ENCODE measurements at regions not wholly inside any gene's neighbourhood (a gene's known extent, or its start where the extent isn't known, plus 50 kb on each side); places are given as distances from the start of the nearest gene placed in this dataset.

DNA sequence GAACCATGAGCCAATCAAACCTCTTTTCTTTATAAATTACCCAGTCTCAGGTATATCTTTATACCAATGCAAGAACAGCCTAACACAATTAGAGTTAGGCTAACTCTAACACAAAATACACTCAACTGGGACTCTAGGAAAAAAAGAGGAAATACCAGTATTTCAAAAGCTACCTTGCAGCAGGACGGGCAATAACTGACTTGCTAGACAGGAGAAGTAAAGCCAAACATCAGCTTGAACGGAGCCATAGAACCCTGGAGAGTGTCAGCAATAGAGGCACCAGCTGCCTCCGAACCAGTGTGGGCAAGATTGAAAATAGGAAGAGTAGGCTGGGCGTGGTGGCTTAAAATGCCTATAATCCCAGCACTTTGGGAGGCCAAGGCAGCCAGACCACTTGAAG lies 162.0 kb upstream of the SOX4 start:
- no peak for DNase-seq

DNA sequence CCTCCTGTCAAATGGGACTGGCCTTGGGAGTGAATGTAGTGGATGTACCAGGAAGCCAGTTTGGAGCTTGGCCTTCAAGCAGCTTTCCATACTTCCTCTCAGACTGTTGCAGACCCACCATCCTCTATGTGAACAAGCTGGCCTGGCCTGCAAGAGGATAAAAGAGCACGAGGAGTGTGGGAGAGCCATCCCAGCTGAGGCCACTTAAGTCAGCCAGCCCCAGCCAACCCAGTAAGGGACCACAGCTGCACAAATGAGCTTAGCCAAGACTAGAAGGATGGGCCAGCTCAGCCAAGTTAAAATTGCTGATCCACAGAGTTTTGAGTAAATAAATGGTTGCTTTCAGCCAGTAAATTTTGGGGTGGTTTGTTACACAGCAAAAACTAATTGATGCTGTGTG lies 156.9 kb upstream of the SOX4 start:
- no peak for DNase-seq

DNA sequence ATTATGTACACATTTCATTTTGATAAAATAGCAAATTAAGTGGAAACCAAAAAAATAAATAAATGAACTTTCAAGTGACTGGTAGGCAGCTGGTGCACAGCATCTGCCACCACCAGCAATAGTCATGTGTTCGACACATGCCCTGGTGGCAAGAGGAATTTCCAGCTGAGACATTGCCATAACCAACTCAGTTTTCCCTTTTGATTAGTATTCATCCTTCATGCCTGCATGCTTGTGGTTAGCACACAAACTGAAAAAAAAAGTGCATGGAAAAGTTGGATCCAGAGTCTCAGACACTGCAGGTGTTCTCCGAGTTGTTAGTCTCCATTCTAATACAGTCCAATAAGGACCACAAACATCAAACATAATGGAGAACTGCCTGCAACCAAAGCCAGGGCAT lies 156.0 kb upstream of the SOX4 start:
- no peak for DNase-seq

DNA sequence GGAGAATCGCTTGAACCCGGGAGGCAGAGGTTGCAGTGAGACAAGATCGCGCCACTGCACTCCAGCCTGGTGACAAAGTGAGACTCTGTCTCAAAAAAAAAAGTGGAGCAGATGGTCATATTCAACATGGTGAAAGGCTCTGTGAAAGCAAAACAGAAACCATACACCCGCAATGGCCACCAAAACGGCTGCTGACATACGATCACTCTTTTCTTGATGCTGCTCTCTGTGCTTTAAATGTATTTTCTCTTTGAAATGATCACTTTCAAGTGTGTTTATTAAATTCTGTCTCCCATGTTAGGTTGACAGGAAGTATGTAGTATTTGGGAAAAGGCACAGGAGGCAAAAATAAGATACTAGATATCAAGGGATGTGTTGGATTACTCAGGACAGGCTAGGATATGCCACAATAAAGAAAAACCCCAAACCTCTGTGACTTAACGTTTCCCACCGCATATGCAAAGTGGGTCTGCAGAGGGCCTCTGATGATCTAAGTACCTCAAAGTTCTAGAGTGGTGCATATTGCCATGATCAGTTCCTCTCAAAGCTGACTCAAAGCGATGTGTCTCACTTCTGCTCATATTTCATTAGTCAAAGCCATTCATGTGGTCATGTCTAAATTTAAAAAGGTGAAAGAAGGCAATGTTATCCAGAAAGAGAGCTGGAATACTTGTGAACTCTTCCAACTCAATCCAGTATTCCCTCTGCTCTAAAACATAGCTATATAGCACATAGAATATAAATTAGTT lies 155.1 kb upstream of the SOX4 start:
- DNase-seq, result peak; percentile 20 to 32

DNA sequence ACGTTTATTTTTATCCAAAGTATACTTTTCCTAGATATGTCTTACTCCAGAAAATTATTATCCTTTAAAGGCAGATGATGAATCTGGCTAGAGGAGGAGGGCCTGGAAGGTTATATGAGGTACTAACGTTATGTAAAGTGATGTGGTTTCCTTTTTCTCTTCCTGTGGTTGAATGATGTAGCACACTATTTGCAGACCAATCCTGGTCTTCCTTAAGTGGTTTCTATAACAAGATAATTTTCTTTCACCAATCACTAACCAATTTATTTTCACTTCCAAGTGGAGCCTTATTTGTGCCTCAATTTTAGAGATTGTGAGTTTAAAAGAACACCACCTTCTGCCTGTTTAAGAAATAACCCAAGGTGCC lies 154.6 kb upstream of the SOX4 start:
- no peak for DNase-seq

DNA sequence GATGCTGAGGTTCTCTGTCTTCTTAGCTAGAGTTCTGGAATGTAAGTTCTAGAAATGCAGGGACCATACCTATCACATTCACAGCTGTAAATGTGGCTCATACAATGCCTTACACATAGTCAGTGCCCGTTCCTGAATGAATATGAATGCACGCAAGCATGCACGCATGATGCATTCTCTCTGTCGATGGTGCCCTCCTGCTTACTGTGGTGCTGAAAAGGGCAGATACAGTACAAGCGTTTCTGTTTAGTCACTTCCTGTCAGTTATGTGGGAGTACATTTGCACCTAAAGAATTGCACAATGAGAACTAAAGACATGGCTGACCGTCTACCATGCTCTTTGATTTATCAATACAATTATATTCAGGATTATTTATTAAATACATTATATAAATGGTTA lies 152.2 kb upstream of the SOX4 start:
- DNase-seq, result no peak

DNA sequence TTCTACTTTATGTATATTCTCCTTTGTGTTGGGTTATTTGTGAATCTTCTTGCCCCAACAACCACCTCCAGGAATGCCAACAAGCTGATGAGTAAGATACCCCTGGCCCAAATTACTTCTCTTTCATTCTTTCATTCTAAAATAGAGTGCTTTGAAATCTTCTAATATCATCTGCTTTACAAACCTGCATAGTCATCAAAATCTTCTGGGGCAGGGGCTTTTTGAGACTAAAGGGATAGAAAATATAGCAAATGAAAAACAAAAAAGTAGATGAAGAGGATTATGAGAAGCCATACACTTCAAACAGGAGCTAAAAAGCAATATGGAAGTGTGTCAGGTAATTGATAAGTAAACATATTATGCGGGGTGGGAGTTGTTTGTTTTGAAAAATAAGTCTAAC lies 150.7 kb upstream of the SOX4 start:
- DNase-seq, result no peak

DNA sequence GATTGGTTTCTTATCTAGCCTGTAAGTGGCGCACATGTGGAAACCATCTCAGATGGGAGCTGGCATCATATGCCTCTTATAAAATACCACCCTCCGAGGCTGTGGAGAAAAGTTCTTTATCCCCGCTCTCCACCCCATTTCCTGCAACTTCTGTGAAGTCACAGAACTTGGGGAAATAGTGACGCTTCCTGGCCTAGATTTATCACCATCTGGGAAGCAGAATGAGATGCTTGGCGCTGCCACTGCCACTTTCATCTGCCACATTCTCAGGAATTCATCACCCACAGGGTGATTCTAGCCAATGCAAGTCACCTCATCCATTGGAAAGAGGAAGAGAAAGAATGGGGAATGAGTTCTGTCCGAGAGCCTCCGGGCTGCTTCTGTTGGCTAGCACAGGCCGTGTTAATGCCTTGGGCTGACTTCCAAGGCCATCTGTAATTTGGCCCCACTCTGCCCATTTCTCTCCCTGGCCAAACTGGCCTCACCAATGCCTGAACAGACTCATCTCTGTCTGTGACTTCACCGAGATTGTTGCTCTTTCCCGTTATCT lies 148.8 kb upstream of the SOX4 start:
- DNase-seq, result no peak

DNA sequence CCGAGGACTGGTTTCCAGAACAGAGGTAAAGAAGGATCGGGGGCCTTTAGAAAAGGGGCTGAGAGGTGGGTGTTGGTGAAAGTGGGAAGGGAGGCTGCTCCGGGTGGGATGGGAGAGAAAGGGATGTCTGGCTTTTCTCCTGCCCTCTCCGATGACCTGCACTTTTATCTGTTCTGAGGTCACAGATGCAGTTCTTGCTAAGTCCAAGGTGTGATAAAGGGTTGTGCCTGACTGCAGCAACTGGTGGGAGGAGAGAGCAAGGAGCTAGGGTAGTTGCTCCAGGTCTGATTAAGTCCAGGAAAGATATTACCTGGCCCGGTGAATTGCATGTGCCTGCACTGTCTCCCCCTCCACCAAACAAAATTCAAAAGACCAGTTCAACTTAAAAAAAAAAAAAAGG lies 145.6 kb upstream of the SOX4 start:
- DNase-seq, result no peak

DNA sequence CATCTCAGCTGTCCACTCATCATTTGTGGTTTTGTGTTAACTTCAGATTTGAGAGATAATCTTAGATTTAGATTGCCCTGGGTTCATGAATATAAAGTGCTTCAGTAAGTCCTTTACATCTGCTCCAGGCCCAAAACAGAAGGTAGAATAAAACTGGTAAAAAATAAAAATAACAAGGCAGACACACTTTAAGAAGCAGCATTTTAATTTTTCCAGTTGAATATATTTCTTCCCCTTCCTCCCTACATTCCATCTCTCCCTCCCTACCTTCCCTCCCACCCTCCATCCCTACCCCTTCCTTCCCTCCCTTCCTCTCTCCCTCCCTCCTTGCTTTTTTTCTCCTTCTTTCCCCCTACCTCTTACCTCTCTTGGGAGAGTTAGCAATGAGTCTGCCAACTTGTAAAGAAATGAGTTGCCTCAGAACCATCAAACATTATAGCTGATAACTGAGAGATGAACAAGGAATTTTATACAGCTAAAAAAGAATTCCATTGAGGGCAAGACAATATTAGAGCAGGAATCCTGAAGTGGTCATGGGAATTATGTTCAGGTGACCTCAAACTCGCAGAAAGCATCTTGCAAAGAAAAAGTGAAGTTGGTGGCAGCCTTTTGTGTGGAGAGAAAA lies 145.0 kb upstream of the SOX4 start:
- no peak for DNase-seq

DNA sequence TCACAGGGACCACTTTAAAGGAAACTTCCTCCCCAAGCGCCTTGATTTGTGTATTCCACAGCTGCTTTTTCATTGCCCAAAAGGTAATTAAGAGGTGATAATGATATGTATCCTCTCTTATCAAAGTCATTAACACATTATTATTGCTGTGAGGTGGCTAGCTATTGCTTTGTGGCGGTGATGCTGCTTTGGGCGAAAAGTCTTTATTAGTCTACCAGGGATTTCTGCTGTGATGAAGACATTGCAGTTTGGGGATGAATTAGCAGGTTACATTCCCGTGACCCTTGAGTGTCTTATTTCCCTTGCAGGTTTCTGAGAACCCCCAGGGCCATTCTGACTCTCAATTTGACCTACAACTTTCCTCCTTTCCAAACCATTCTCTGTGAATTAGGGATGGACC lies 143.4 kb upstream of the SOX4 start:
- DNase-seq, result no peak

DNA sequence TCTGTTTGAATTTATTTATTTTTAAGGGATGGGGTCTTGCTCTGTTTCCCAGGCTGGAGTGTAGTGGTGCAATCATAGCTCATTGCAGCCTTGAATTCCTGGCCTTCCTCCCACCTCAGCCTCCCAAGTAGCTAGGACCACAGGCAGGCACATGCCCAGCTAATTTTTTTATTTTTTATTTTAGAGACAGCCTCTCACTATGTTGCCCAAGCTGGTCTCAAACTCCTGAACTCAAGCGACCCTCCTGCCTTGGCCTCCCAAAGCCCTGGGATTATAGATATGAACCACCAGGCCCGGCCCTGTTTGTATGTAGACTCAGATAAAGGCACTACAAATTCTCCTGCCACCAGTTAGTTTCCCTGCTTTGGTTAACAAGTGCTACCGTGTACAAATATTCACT lies 142.9 kb upstream of the SOX4 start:
- no peak for DNase-seq

DNA sequence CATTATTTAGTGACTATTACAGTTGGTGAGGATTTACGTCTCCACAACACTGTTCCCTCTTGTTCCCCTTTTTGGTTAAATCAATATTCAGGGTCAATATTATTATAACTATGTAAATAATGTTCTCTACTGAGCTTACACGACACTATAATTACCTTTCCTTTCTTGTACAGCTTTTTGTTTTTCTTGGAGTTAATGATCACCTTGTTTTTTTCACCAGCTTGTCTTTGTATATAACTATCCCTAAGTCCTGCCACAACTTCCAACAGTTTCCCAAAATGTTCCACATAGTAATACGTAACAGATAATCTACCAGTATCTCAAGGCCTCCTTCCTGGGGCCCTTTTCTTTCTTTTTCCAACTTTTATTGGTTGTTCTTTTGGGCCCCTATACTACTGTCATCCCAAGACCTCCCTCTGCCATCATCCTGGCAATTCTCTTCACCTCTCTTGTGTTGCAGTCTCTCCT lies 142.0 kb upstream of the SOX4 start:
- no peak for DNase-seq

DNA sequence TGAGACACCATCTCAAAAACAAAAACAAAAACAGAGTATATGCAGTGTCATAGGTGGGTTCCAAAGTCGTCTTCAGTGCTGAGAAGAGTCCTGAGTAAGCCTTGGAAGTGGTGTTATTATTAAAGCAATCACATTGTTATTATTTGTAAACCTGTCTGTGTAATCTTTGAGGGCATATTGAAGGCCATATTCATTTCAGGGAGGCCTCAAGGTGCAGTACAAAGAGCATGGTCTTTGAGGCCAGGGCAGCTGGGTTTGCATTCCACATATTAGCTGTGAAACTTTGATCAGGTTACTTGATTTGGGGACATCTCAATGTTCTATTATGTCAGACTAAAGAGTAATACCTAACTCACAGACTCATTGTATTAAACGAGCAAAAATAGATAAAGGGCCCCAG lies 139.3 kb upstream of the SOX4 start:
- no peak for DNase-seq

DNA sequence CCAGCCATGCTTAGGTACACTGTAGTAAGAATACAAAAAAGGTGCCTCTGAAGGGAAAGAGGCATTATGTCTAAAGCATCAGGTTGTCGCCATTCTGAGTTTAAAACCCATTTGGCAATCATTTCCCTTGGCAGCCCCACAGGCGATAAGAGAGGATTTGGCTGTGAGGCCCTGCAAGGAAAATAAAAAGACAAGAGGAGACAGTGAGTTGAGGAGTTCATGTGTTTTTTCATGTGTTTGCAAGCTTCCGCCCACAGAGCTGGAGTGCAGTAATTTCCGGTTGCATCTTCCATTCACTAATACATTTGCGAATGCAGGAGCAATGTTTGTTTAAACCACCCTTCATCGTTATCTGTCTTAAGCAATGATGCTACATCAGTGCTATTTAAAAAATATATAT lies 138.5 kb upstream of the SOX4 start:
- no peak for DNase-seq

DNA sequence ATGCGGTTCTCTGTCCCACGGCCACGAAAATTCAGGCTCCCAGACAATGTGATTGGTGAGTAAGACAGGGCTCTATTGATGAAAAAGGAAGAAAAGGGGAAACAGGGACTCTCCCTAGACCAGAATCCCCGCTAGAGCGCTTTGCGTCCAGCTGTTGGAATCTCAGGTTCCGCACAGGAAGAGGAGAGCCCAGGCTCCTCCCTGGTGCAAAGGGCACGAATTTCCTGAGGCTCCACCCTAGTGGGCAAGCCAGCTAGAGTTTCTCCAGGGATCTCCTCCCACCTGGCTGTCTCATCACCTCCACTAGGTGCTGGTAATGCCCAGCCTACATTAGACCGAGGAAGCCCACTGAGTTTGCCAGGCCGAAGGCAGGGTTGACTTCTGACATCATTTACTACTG lies 135.9 kb upstream of the SOX4 start:
- DNase-seq, result no peak

DNA sequence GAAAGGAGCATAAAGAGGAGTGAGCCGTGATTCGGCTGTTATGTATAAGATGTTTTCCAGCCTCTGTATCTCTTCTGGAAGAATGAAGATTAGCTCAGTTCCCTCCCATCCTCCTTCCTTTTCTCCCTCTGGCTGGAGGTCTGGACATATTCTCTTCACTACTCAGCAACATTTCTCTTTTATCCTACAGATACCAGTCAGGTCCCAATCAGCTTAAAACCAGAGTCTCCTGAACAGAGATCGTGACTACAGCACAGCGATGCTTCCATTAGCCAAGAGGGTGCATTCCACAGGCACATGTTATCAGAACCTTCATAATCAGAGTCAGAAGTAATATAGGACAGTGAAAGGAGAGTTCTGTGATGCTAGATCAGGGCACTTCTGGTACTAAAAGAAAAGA lies 133.9 kb upstream of the SOX4 start:
- no peak for DNase-seq

DNA sequence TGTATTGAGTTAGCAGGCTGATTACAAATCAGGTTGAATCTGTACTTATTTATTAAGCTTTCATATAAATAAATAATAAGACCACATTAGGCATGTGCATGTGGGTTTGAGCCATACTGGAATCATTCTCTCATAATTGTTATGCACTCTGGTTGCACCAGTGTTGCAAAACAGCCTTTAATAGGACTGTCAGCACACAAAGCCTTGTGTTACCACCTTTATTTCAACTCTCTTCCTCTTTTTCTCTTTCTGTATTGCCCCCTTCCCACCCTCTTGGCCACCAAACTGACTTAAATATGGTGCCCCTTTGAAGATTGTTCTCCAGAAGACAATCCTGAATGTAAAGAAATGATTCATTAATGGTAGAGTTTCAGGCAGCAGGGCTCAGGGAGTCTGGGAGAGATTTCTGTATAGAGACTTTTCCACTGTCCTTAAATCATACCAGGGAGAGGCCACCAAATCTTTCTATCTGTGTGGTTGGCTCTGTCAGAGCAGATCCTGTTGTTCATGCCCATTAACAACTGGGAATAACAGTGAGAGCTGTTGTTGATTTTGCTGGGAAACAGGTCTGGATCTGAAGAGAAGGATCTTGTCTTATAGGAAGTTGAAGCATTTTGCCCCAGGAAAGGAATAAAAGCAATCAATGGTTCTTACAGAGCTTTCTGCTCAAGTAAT lies 131.6 kb upstream of the SOX4 start:
- no peak for DNase-seq

DNA sequence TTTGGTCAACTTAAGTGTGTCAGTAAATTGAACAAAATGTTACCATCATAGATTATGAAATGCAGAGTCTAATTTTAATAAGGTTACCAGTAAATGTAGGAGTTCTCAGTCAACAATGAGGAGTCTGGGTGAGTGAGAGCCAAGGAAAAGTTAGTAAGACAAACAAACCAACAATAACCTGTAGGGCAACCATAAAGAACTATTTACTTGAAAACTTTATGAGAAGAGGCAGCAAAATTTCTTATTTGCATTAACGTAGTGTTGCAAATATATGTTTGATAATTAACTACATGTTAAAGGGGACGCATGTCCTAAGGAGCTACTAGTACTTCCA lies 131.1 kb upstream of the SOX4 start:
- DNase-seq, result no peak

DNA sequence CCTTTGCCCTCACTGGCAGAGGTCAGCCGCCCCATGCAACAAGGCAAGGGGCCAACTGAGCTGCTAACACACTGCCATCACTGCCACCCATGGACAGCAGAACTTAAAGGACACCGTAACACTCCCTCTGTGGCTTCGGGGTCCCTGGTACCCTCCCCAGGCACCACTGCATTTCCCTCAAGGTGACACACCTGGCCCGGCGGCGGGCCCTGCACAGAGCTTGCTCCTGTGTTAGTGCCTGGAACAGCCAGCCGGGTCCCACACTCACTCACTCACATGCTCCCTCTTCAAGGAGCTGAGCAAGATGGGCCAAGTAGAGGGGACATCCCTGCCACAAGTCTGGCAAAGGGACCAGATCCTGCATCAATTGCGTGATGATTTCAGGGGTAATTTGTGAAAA lies 126.5 kb upstream of the SOX4 start:
- no peak for DNase-seq

DNA sequence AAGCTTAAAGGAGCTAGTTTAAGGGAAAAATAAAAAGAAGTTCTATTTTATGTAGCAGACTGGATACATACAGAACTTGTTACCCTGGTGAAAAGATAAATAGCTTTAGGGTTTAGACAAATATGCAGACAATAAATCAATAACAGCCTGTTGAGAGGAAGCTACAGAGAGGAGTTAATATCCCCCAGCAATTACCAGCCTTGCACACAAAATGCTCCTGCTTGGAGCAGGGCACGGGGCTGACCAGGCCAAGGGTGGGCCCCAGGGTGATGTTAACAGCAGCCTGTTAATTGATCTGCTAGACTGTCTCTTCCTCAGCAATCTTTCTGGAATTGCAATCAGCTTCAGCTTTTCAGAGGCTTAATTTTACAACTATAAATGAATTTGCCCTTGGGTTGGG lies 125.1 kb upstream of the SOX4 start:
- DNase-seq, result no peak

DNA sequence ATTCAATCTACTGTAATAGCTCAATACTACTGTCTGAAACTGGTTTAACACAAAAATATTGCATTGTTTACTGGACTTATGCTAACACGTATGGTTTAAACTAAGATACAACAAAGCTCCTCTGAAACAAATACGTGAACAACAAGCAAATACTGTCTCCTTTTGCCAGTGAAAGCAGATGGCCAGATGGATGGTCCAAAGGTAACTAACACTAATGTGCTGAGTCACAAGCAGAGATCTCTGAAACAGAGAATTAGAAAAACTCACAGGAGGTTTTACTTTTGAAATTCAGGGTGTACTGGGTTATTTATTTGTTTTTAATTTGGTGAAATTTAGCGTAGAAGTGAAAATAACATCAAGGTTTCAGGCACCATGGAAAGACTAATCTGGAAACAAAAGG lies 124.3 kb upstream of the SOX4 start:
- no peak for DNase-seq

DNA sequence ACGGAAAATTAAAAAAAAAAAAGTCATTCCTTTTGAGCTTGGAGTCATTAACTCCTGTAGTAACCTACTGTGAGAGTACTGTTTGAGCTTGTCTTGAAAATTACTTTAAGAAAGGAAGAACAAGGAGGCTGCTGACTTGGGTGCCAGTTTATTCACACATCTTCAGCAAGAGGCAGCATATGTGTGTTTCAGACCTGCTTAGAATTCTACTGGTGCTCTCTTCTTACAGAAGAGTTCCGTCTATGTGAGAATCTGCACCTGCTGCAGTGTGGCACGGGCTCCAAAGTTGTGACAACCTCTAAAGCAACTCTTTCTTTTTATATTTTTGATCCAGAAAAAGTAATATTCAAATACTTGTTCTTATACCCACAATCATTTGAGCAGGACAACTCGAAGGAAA lies 117.4 kb upstream of the SOX4 start:
- no peak for DNase-seq

DNA sequence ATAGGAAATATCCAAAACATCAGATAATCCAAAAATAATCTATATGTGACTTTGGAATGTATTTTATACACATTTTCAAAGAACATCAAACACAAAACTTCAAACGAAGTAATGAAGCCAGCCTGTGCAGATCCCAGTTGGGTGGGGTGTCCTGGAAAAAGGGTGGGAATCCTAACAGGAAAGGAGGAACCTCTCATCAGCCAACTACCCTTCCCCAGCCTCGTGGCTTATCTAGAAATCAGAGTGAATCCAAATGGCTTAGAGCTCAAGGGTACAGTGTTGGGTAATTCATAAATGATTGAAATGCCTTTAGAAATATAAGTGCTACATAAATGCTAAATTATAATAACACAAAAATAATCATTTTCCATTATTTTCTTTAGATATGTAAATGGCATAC lies 115.1 kb upstream of the SOX4 start:
- DNase-seq, result no peak
